ENCODE measurements at regions not wholly inside any gene's neighbourhood (a gene's known extent, or its start where the extent isn't known, plus 50 kb on each side); places are given as distances from the start of the nearest gene placed in this dataset.
"Not testable (repeated sequence)": the region's sequence is repeated elsewhere in the genome, so short reads cannot be mapped to it uniquely, and the experiment has no call there.

DNA sequence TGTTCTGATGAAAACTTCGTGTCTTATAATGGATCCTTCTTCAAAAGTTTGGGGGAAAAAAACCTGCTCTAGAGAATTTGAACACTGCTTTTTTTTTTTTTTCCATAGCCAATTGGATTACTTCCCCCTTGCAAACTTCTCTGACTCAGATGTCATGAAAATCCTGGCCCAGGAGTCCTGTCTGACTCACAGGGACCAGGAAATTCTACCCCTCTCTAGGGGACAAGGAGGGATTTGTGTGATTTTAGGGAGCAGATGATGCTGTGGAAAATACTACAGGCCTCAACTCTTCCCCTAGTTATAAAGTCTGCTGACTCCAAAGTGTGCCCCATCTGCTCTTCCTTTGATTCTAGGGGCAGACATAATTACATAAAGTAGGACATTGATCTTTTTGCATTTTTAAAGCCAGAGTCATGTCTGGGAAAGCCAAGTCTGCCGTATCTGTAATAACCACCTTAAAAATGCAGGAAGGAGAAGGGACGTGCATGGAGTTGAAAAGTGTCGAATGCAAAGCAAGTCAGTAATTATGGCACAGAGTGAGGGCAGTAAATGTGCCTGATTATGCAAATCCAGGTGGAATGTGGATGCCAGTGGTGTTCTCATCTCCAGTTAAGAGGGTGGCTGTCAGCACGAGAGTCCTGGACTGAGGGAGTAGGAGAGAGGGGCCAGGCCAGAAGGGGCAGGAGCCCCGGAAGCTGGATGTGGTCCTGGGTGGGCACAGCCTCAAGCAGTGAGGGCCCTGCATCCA is 144.3 kb upstream of the SULF2 start:
- Mint-ChIP-seq H3K4me3 (no peak overlapping the region), H3K27me3 (peaks cover 9% of the 10 kb centered on the region), H3K9me3 (peaks cover 1% of the 10 kb centered on the region), H3K4me1 (no peaks in the 10 kb centered on the region), H3K27ac (no peak overlapping the region), H3K36me3 (no peaks in the 10 kb centered on the region)
- DNase-seq (ENCODE audit: low spot score in 2 of 2) (no peak), ATAC-seq (ENCODE audit: low read depth) (no peak)

GRCh38 chr20:47927944-47928343 is 142.7 kb upstream of the SULF2 start:
- no peak for DNase-seq (ENCODE audit: low spot score in 2 of 2)
- no peak for ATAC-seq (ENCODE audit: low read depth)
- no peak overlapping the region for H3K27ac Mint-ChIP-seq

DNA sequence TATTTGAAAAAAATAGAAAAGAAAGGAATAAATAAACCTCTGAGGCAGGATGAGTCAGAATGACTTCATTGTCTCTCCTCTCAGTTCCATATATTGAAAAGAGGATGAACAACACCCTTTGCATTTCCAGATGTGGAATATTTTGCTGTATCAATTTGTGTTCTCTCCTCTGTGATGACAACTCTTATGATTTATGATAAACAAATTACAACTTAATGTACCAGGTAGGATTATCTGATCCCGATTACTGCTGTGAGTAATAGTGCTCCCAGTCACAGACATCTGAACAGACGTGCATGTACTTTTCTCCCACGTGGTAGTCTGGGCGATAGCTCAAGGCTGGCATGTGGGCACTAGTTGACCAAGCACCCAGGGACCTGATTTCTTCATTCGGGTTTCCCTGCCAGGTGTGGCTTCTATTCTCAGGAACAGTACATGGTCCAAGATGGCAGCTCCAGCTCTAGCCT is 142.1 kb upstream of the SULF2 start:
- Mint-ChIP-seq H3K4me3 (no peak overlapping the region), H3K36me3 (no peaks in the 10 kb centered on the region), H3K9me3 (peaks cover 1% of the 10 kb centered on the region), H3K27me3 (peaks cover 14% of the 10 kb centered on the region), H3K27ac (no peak overlapping the region), H3K4me1 (peaks cover 3% of the 10 kb centered on the region)
- ATAC-seq (ENCODE audit: low read depth), result no peak
- DNase-seq (ENCODE audit: low spot score in 2 of 2), result no peak

More at GRCh38 chr20:47927944-47928343, 142.7 kb upstream of the SULF2 start:
- Mint-ChIP-seq H3K4me1 (peaks cover 1% of the 10 kb centered on the region), H3K9me3 (peaks cover 1% of the 10 kb centered on the region), H3K27me3 (peaks cover 9% of the 10 kb centered on the region), H3K4me3 (no peak overlapping the region), H3K36me3 (no peaks in the 10 kb centered on the region)

DNA sequence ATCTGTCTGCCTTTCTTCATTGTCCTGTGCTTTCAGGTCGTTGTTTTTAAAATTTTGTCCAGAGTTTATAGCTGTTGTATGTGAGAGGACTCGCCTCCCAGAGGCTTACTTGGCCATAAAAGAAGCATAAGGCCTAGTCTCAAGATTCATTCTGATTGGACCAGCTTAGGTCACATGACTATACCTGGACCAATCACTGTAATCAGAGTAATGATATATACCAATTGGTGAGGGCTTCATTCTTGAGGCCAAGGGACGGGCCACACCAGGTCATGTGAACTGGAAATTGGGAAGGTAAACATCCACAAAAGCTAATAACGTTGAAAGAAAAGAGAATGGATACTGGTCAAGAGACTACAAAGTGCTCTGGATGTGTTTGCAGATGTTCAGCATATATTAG is 141.4 kb upstream of the SULF2 start:
- Mint-ChIP-seq H3K9me3 (peaks cover 1% of the 10 kb centered on the region), H3K27me3 (peaks cover 14% of the 10 kb centered on the region), H3K27ac (no peak overlapping the region), H3K36me3 (no peaks in the 10 kb centered on the region), H3K4me1 (peaks cover 3% of the 10 kb centered on the region), H3K4me3 (no peak overlapping the region)
- ATAC-seq (ENCODE audit: low read depth), result no peak
- DNase-seq (ENCODE audit: low spot score in 2 of 2), result no peak

DNA sequence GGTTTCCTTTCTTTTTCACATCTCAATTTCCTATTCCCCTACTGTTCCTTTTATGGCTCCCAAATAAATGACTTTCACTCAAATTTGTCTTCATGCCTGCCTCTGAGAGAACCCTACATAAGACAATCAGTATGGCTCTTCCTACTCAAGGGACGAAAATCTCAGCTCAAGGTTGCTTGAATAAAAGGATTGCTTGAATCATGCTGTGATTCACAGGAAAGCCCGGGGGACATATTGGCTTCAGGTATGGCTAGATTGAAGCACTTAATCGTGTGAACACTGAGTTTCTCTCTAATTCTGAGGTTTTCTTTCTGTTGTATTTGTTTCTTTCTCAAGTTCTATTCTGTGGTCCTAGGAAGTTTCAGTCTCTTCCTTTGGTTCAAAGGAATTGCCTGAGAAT is 140.3 kb upstream of the SULF2 start:
- H3K4me3 Mint-ChIP-seq, result no peak overlapping the region
- peaks cover 14% of the 10 kb centered on the region for H3K27me3 Mint-ChIP-seq
- H3K9me3 Mint-ChIP-seq, result peaks cover 1% of the 10 kb centered on the region
- DNase-seq (ENCODE audit: low spot score in 2 of 2), result no peak
- peaks cover 3% of the 10 kb centered on the region for H3K4me1 Mint-ChIP-seq
- no peak overlapping the region for H3K27ac Mint-ChIP-seq
- no peak for ATAC-seq (ENCODE audit: low read depth)
- no peaks in the 10 kb centered on the region for H3K36me3 Mint-ChIP-seq

DNA sequence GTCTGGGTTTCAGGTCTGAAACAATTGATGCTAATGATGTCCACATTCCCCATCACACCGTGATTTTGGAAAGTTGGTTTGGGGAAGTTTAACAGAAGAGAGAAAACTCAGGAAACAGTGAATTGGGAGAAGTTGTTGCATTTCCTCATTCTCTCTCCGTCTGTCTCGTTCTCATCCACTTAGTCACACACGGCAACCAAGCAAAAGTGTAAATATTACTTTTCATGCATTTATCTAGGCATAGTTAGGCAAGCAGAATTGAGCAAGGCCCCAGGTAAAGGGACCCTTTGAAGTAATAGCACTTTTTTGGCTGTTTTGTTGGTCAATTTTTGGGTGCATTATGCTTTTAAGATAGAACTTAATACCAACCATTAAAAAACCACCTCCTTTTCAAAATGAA is 137.0 kb upstream of the SULF2 start:
- no peak for ATAC-seq (ENCODE audit: low read depth)
- no peak overlapping the region for H3K4me3 Mint-ChIP-seq
- no peak for DNase-seq (ENCODE audit: low spot score in 2 of 2)
- H3K4me1 Mint-ChIP-seq, result peaks cover 7% of the 10 kb centered on the region
- H3K9me3 Mint-ChIP-seq, result peaks cover 7% of the 10 kb centered on the region
- H3K36me3 Mint-ChIP-seq, result peaks cover 5% of the 10 kb centered on the region
- no peak overlapping the region for H3K27ac Mint-ChIP-seq
- peaks cover 18% of the 10 kb centered on the region for H3K27me3 Mint-ChIP-seq

DNA sequence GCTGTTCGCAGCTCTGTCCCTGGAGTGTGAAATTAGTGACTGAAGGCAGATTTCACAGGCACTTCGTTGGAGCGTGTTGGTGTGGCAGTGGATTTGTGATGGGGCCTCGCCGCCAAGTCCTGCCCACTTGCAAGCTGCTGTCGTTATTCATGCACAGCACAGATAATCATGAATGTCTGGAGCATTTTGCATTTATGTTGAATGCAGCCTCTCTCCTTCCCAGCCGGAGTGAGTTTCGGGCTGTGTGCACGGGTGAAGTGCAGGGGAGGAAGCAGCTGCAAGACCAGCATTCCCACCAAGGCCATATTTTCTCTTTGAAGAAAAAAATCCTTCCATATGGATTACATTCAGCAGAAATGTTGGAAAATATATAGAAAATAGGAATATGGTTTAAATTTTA is 136.5 kb upstream of the SULF2 start:
- not testable (repeated sequence) for H3K36me3 Mint-ChIP-seq; ATAC-seq (ENCODE audit: low read depth); H3K4me1 Mint-ChIP-seq; DNase-seq (ENCODE audit: low spot score in 2 of 2); H3K27ac Mint-ChIP-seq; H3K4me3 Mint-ChIP-seq; H3K9me3 Mint-ChIP-seq
- H3K27me3 Mint-ChIP-seq, result peaks cover 18% of the 10 kb centered on the region

DNA sequence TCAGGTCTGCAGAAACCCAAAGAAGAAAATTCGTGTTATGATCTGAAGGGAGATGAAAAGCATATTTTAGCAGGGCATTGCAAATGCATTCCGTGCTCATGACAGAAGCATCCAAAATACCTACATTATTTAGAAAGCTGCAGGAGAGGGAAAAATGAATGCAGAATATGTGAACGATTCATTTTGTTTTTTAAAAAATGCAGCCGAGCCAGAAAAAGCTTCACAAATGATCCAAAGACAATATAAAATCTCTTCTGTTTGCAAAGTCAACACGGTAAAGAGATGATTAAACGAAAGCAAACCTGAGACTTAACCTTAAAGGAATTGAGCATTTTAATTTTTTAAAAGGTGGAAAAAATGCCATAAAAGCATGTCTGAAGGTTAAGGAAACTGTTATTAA is 136.1 kb upstream of the SULF2 start:
- ATAC-seq (ENCODE audit: low read depth) (no peak), DNase-seq (ENCODE audit: low spot score in 2 of 2) (no peak)
- Mint-ChIP-seq H3K27ac (no peak overlapping the region), H3K4me1 (peaks cover 7% of the 10 kb centered on the region), H3K27me3 (peaks cover 20% of the 10 kb centered on the region), H3K9me3 (peaks cover 11% of the 10 kb centered on the region), H3K36me3 (peaks cover 9% of the 10 kb centered on the region), H3K4me3 (no peak overlapping the region)

- no peak for DNase-seq (ENCODE audit: low spot score in 2 of 2)
- no peak for ATAC-seq (ENCODE audit: low read depth)
- Mint-ChIP-seq H3K27ac (no peak overlapping the region), H3K27me3 (peaks cover 16% of the 10 kb centered on the region), H3K9me3 (peaks cover 18% of the 10 kb centered on the region), H3K36me3 (peaks cover 13% of the 10 kb centered on the region), H3K4me1 (peaks cover 4% of the 10 kb centered on the region), H3K4me3 (no peak overlapping the region)
Measured at GRCh38 chr20:47917549-47918070, 132.3 kb upstream of the SULF2 start.

- Mint-ChIP-seq H3K4me3 (no peak overlapping the region), H3K27me3 (peaks cover 17% of the 10 kb centered on the region), H3K27ac (no peak overlapping the region), H3K4me1 (peaks cover 6% of the 10 kb centered on the region), H3K9me3 (peaks cover 18% of the 10 kb centered on the region), H3K36me3 (peaks cover 13% of the 10 kb centered on the region)
- no peak for ATAC-seq (ENCODE audit: low read depth)
- no peak for DNase-seq (ENCODE audit: low spot score in 2 of 2)
Measured at GRCh38 chr20:47915495-47915894, 130.2 kb upstream of the SULF2 start.

DNA sequence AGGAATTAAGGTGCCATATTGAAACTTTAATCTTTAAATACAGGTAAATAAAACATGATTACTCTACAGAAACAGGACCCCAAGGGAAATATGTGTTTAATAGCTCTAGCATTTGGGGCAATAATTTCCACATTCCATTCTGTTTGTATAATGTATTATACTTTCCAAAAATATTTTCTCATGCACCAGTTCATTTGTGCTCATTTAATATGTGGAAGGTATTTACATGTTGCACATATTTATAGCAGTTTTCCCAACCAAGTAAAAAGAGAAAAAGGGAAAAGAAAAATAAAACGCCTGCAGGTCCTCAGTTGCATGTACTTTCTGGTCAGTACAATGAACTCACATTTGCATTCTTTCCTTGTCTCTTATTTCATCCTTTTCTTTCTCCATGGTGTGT is 129.5 kb upstream of the SULF2 start:
- Mint-ChIP-seq H3K27me3 (peaks cover 15% of the 10 kb centered on the region), H3K27ac (no peak overlapping the region), H3K4me1 (peaks cover 6% of the 10 kb centered on the region), H3K36me3 (peaks cover 13% of the 10 kb centered on the region), H3K4me3 (no peak overlapping the region), H3K9me3 (peaks cover 18% of the 10 kb centered on the region)
- ATAC-seq (ENCODE audit: low read depth) (no peak), DNase-seq (ENCODE audit: low spot score in 2 of 2) (no peak)

DNA sequence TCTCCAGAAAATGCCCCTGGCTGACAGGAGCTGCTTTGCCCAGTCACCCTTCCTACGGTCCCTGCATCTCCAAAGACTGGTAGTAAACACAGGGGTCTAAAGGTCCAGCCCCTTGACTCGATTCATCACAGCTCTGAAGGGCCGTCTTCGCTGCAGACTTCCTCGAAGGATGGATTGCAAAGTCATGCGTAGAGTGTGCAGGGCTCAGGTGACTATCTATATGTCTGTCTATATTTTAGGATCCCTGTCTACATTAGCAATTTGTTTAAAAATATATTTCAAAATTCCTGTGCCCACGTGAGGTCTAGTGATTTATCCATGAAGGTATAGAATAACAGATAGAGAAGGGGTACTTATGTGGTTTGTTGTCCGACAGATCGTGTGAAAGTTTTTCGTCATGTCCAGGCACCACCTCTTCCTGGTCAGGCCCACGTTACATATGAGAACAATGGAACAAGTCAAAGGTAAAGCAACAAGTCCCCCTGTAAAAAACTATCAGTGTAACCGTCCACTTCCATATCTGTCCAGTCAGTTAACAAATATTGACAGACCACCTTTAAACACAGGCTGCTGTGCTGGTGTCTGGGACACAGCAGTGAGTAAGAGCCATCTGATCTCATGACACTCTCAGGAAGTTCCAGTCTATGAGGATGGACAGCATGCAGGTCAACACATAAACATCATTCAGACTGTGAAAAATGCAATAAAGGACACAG is 127.7 kb upstream of the SULF2 start:
- H3K27ac Mint-ChIP-seq; ATAC-seq (ENCODE audit: low read depth); H3K4me3 Mint-ChIP-seq; H3K4me1 Mint-ChIP-seq; DNase-seq (ENCODE audit: low spot score in 2 of 2): not testable (repeated sequence)
- H3K27me3 Mint-ChIP-seq, result peaks cover 20% of the 10 kb centered on the region
- H3K36me3 Mint-ChIP-seq, result peaks cover 12% of the 10 kb centered on the region
- peaks cover 16% of the 10 kb centered on the region for H3K9me3 Mint-ChIP-seq

DNA sequence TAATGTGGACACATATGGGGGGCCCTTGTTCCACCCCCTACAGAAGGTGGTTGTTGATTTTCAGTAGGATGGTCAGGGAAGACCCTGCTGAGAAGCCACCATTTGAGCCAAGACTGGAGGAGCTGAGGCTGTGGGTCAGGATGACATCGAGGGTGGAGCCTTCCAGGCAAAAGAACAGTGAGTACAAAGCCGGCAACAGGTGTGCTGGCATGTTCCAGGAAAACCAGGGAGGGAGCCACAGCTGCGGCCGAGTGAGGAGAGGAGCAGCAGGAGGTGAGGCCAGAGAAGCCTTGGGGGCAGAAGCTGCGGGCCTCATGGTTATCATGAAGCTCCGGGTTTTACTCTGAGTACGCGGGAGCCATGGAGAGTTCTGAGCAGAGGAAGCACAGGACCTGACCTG is 126.9 kb upstream of the SULF2 start:
- H3K4me1 Mint-ChIP-seq; ATAC-seq (ENCODE audit: low read depth); DNase-seq (ENCODE audit: low spot score in 2 of 2); H3K36me3 Mint-ChIP-seq; H3K27ac Mint-ChIP-seq; H3K4me3 Mint-ChIP-seq: not testable (repeated sequence)
- Mint-ChIP-seq H3K9me3 (peaks cover 10% of the 10 kb centered on the region), H3K27me3 (peaks cover 20% of the 10 kb centered on the region)

GRCh38 chr20:47909696-47910369 is 124.6 kb upstream of the SULF2 start:
- not testable (repeated sequence) for H3K36me3 Mint-ChIP-seq; H3K4me1 Mint-ChIP-seq; DNase-seq (ENCODE audit: low spot score in 2 of 2); H3K4me3 Mint-ChIP-seq; ATAC-seq (ENCODE audit: low read depth); H3K27ac Mint-ChIP-seq; H3K9me3 Mint-ChIP-seq
- peaks cover 22% of the 10 kb centered on the region for H3K27me3 Mint-ChIP-seq

Data from memory B cell (primary cell).